GM23248 (cell line): ENCODE measurements at regions not wholly inside any gene's neighbourhood (a gene's known extent, or its start where the extent isn't known, plus 50 kb on each side); places are given as distances from the start of the nearest gene placed in this dataset.

Source experiments
- DNase-seq: peaks from one replicate; pipeline ENCODE4 v3.0.0-alpha.2; 2015
- H2AFZ ChIP-seq: fragments of 200-600 bp; sonication (generic); 2 replicates; pipeline ENCODE4 v1.6.1; 2016; ENCODE audit warnings: antibody characterized with exemption
- H3F3A ChIP-seq: fragments of 200-600 bp; sonication (generic); 2 replicates; pipeline ENCODE4 v1.6.1; 2016; ENCODE audit warnings: mild to moderate bottlenecking, antibody characterized with exemption, mixed run types; ENCODE audit not compliant: insufficient read depth
- H3K27ac ChIP-seq: fragments of 200-600 bp; sonication (generic); 2 replicates; pipeline ENCODE4 v1.5.1; 2016; ENCODE audit warnings: mild to moderate bottlenecking
- H3K27me3 ChIP-seq: fragments of 200-600 bp; sonication (generic); replicated peaks from 2 replicates; pipeline ENCODE4 v1.6.1; 2016; ENCODE audit warnings: mild to moderate bottlenecking; ENCODE audit not compliant: insufficient read depth
- H3K36me3 ChIP-seq: fragments of 200-600 bp; sonication (generic); 2 replicates; pipeline ENCODE4 v1.6.1; 2016; ENCODE audit warnings: low read depth, mild to moderate bottlenecking
- H3K4me1 ChIP-seq: fragments of 200-600 bp; sonication (generic); 2 replicates; pipeline ENCODE4 v1.6.1; 2016; ENCODE audit warnings: mild to moderate bottlenecking; ENCODE audit not compliant: insufficient read depth
- H3K4me2 ChIP-seq: fragments of 200-600 bp; sonication (generic); one replicate; pipeline ENCODE4 v1.6.1; 2016; ENCODE audit warnings: mild to moderate bottlenecking; ENCODE audit not compliant: unreplicated experiment
- H3K4me3 ChIP-seq: fragments of 200-600 bp; sonication (generic); 2 replicates; pipeline ENCODE4 v1.5.1; 2016; ENCODE audit warnings: mild to moderate bottlenecking
- H3K79me2 ChIP-seq: fragments of 200-600 bp; sonication (generic); 2 replicates; pipeline ENCODE4 v1.6.1; 2016; ENCODE audit warnings: mild to moderate bottlenecking; ENCODE audit not compliant: insufficient read depth
- H3K9ac ChIP-seq: fragments of 200-600 bp; sonication (generic); 2 replicates; pipeline ENCODE4 v1.6.1; 2016; ENCODE audit warnings: mild to moderate bottlenecking
- H3K9me2 ChIP-seq: fragments of 200-600 bp; sonication (generic); 2 replicates; pipeline ENCODE4 v1.6.1; 2016; ENCODE audit warnings: mixed run types, mild to moderate bottlenecking, moderate library complexity; ENCODE audit not compliant: insufficient read depth
- H3K9me3 ChIP-seq: fragments of 200-600 bp; sonication (generic); one replicate; pipeline ENCODE4 v1.6.1; 2017; ENCODE audit warnings: low read depth
- H4K20me1 ChIP-seq: fragments of 200-600 bp; sonication (generic); 2 replicates; pipeline ENCODE4 v1.6.0; 2016; ENCODE audit not compliant: insufficient read depth
- EZH2 ChIP-seq: fragments of 200-600 bp; sonication (generic); IDR thresholded peaks from 2 replicates; pipeline ENCODE4 v1.6.1; 2018; ENCODE audit warnings: antibody characterized with exemption, mild to moderate bottlenecking; ENCODE audit not compliant: insufficient read depth, poor library complexity, severe bottlenecking
- EZH2phosphoT487 ChIP-seq: fragments of 200-600 bp; sonication (generic); IDR thresholded peaks from 2 replicates; pipeline ENCODE4 v1.6.1; 2018; ENCODE audit warnings: antibody characterized with exemption, moderate library complexity, mild to moderate bottlenecking, low read depth; ENCODE audit not compliant: insufficient read depth
- WGBS, 2 experiments: methylation state at CpG; one replicate each; pipeline ENCODE4 v1.1.6; 2015 to 2017; ENCODE audit warnings: low lambda C conversion rate in 2 of 2, low coverage in 1 of 2; ENCODE audit errors: missing lambda C conversion rate in 2 of 2; 5-methylcytosine and 5-hydroxymethylcytosine counted together
- in situ Hi-C: fragments of 300-500 bp; cut with MboI; formaldehyde crosslinking; loops from 2 replicates; pipeline ENCODE4 v1.15.0; 2020

DNA sequence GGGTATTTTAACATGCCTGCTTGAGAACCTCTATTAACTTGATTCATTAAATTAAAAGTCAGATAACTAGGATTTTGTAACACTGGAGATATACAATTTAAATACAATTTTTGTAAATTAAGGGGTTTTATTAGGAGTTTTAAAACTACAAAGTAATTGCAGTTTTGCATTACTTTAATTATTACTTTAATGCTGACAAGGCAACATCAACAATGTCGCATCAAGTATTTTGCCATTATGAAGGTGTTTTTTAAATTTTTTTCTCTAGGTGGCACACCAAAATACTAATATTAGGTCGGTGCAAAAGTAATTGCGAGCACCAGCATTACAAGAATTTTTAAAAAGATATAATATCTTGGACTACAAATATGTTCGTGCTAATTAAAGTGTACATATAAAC, 513.4 kb downstream of the ANKRD7 start:
- in situ Hi-C loops: no loop called here

DNA sequence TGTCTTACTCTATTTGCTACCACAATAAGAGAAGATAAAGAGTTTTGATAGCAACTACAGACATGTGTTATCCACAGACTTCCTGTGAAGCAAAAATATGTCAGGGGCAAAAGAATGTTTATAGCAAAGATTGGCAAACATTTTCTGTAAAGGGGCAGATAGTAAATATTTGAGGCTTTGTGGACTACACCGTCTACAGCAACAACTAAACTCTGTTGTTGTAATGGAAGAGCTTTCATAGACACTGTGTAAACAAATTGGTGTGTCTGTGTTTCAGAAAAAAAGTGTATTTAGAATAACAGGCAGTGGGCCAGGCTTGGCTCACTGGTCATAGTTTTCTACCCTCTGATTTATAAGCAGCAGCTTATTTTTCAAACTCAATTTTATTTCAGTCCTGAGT, 521.4 kb downstream of the ANKRD7 start:
- Histone ChIP-seq H3K9me3 (no peaks in the 10 kb centered on the region), H3K79me2 (no peaks in the 10 kb centered on the region), H4K20me1 (no peaks in the 10 kb centered on the region), H3K4me2 (no peak overlapping the region), H3F3A (no peaks in the 10 kb centered on the region), H3K9me2 (no peaks in the 10 kb centered on the region; the same call in 1 of the 2 replicates), H2AFZ (no peak overlapping the region), H3K4me3 (no peak overlapping the region), H3K9ac (no peak overlapping the region), H3K27ac (no peak overlapping the region), H3K27me3 (no peaks in the 10 kb centered on the region), H3K36me3 (no peaks in the 10 kb centered on the region), H3K4me1 (no peaks in the 10 kb centered on the region)
- DNase-seq: no peak
- 0 to 6% methylated on average over 1 of the region's 1 CpG for WGBS, 2 experiments
- TF ChIP-seq EZH2phosphoT487: no peak
- no peak for TF ChIP-seq EZH2
- in situ Hi-C loops: no loop called here

More for the DNA sequence above, 513.4 kb downstream of the ANKRD7 start:
- TF ChIP-seq EZH2phosphoT487 (no peak), EZH2 (no peak)
- Histone ChIP-seq H3F3A (no peaks in the 10 kb centered on the region), H3K9me3 (peaks cover 4% of the 10 kb centered on the region), H3K4me1 (no peaks in the 10 kb centered on the region), H3K4me3 (no peak overlapping the region), H3K9ac (no peak overlapping the region), H3K27ac (no peak overlapping the region), H2AFZ (no peak overlapping the region), H3K4me2 (no peak overlapping the region), H3K27me3 (no peaks in the 10 kb centered on the region), H3K36me3 (no peaks in the 10 kb centered on the region), H3K9me2 (no peaks in the 10 kb centered on the region), H3K79me2 (no peaks in the 10 kb centered on the region), H4K20me1 (no peaks in the 10 kb centered on the region)
- 25 to 35% methylated on average over 4 of the region's 4 CpGs for WGBS, 2 experiments
- DNase-seq: no peak

DNA sequence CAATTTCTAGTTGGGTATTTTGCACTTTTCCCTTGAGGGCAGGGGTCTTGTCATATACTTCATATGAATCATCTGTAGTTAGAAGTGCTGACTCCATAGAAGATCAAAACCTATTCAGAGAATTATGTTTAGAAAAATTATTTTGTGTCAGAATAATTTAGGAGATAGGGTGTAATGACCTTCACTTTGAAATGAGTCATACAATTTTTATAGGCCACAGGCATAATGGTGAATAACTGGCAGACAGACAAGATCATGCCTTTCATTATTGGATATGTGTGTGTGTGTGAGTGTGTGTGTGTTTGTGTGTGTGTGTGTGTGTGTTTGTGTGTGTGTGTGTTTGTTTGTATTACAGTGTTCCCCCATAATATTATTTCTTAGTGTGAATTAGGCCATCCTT, 523.0 kb downstream of the ANKRD7 start:
- no peak for TF ChIP-seq EZH2phosphoT487
- no peak for TF ChIP-seq EZH2
- no peak for DNase-seq
- H3K79me2 ChIP-seq: no peaks in the 10 kb centered on the region
- H2AFZ ChIP-seq: no peak overlapping the region
- no peaks in the 10 kb centered on the region for H3K9me3 ChIP-seq
- no peaks in the 10 kb centered on the region for H3K36me3 ChIP-seq
- H3K4me3 ChIP-seq: no peak overlapping the region
- H3F3A ChIP-seq: no peaks in the 10 kb centered on the region
- no peak overlapping the region for H3K4me2 ChIP-seq
- no peaks in the 10 kb centered on the region for H3K4me1 ChIP-seq
- H3K9me2 ChIP-seq: no peaks in the 10 kb centered on the region; the same call in 1 of the 2 replicates
- in situ Hi-C loops: no loop called here
- H3K27me3 ChIP-seq: no peaks in the 10 kb centered on the region
- no peaks in the 10 kb centered on the region for H4K20me1 ChIP-seq
- no peak overlapping the region for H3K9ac ChIP-seq
- H3K27ac ChIP-seq: no peak overlapping the region

DNA sequence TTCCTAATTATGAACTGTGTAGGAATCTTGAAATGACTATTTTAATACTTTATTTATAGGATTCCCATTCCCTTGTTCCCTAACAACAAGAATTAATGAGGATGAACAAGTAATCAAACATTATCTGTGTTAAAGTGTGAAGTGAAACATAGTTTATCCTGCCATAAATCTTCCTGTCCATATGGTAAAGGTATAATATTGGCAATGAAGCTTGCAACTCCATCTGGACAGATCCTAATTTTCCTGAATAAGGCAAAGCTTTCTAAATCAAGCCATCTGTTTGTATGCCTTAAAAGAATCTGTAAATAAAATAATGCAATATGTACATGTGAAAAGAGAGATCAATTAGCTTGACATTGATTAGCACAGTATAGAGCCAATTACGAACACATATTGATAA, 529.0 kb downstream of the ANKRD7 start:
- H3K27me3 ChIP-seq: no peaks in the 10 kb centered on the region
- no peaks in the 10 kb centered on the region for H3K9me3 ChIP-seq
- H3K4me3 ChIP-seq: no peak overlapping the region
- in situ Hi-C loops: no loop called here
- H3F3A ChIP-seq: no peaks in the 10 kb centered on the region
- DNase-seq: no peak
- H3K9me2 ChIP-seq: no peaks in the 10 kb centered on the region; the same call in 1 of the 2 replicates
- no peak overlapping the region for H3K4me2 ChIP-seq
- no peaks in the 10 kb centered on the region for H4K20me1 ChIP-seq
- TF ChIP-seq EZH2phosphoT487 (no peak), EZH2 (no peak)
- WGBS, 2 experiments: 5 to 6% methylated on average over 1 of the region's 1 CpG
- no peak overlapping the region for H3K27ac ChIP-seq
- H2AFZ ChIP-seq: no peak overlapping the region
- no peaks in the 10 kb centered on the region for H3K36me3 ChIP-seq
- H3K9ac ChIP-seq: no peak overlapping the region
- H3K79me2 ChIP-seq: no peaks in the 10 kb centered on the region
- H3K4me1 ChIP-seq: no peaks in the 10 kb centered on the region

DNA sequence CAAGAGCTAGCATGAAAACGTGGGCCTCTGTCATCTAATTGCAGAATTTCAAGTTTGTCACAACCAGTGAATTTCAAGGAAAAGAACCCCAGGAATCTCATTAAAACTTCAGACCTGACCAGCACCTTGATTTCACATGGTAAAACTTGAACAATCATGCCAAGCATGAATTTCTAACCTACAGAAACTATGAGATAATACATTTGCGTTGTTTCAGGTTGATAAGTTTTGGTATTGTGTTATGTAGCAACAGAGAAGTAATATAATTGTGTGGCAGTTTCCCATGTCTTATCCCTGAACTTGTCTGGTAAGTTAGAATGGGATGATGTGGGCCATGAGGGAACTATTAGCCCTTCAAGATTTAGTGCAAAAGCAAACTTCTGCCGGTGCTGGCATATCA, 530.1 kb downstream of the ANKRD7 start:
- Histone ChIP-seq H3K4me2 (no peak overlapping the region), H3K9ac (no peak overlapping the region), H2AFZ (no peak overlapping the region), H3K4me1 (no peaks in the 10 kb centered on the region), H3K9me3 (no peaks in the 10 kb centered on the region), H3K36me3 (no peaks in the 10 kb centered on the region), H3K79me2 (no peaks in the 10 kb centered on the region), H3K27me3 (no peaks in the 10 kb centered on the region), H3K4me3 (no peak overlapping the region), H3K27ac (no peak overlapping the region), H4K20me1 (no peaks in the 10 kb centered on the region), H3F3A (no peaks in the 10 kb centered on the region), H3K9me2 (no peaks in the 10 kb centered on the region)
- WGBS, 2 experiments: 14 to 21% methylated on average over 3 of the region's 3 CpGs
- TF ChIP-seq EZH2phosphoT487 (no peak), EZH2 (no peak)
- no peak for DNase-seq
- in situ Hi-C loops: no loop called here
